HG03095 (cell line): ENCODE measurements at regions not wholly inside any gene's neighbourhood (a gene's known extent, or its start where the extent isn't known, plus 50 kb on each side); places are given as distances from the start of the nearest gene placed in this dataset.
"Not testable (repeated sequence)": the region's sequence is repeated elsewhere in the genome, so short reads cannot be mapped to it uniquely, and the experiment has no call there.

ENCODE experiments used
- ATAC-seq: cut with Tn5 transposase; IDR thresholded peaks from one replicate; pipeline ENCODE4 v1.9.1; 2021; ENCODE audit warnings: moderate library complexity; ENCODE audit not compliant: unreplicated experiment

- ATAC-seq, result no peak
Observed at GRCh38 chr6:22349051-22349450, 52.2 kb upstream of the PRL start.

GRCh38 chr6:22349528-22349927, 52.7 kb upstream of the PRL start:
- no peak for ATAC-seq

- ATAC-seq, result no peak
Observed at GRCh38 chr6:22350109-22350508, 53.3 kb upstream of the PRL start.

- no peak for ATAC-seq
Observed at GRCh38 chr6:22353101-22353500, 56.3 kb upstream of the PRL start.

- ATAC-seq, result no peak
Observed at GRCh38 chr6:22356362-22356940, 59.6 kb upstream of the PRL start.

GRCh38 chr6:22357724-22358189, 60.9 kb upstream of the PRL start:
- ATAC-seq, result no peak

GRCh38 chr6:22361576-22361975, 64.7 kb upstream of the PRL start:
- ATAC-seq, result no peak

GRCh38 chr6:22362361-22362760, 65.5 kb upstream of the PRL start:
- no peak for ATAC-seq

GRCh38 chr6:22363166-22363713, 66.4 kb upstream of the PRL start:
- no peak for ATAC-seq

GRCh38 chr6:22363714-22364239, 66.9 kb upstream of the PRL start:
- no peak for ATAC-seq

GRCh38 chr6:22364306-22364705, 67.5 kb upstream of the PRL start:
- no peak for ATAC-seq

GRCh38 chr6:22366214-22366613, 69.4 kb upstream of the PRL start:
- no peak for ATAC-seq

GRCh38 chr6:22367346-22367745, 70.5 kb upstream of the PRL start:
- no peak for ATAC-seq

GRCh38 chr6:22368794-22369193, 72.0 kb upstream of the PRL start:
- no peak for ATAC-seq

- ATAC-seq, result peak; percentile 81
Observed at GRCh38 chr6:22372922-22373321, 76.1 kb upstream of the PRL start.

GRCh38 chr6:22374950-22375349, 78.1 kb upstream of the PRL start:
- ATAC-seq, result not testable (repeated sequence)

- not testable (repeated sequence) for ATAC-seq
Observed at GRCh38 chr6:22376293-22376692, 79.5 kb upstream of the PRL start.

- ATAC-seq, result not testable (repeated sequence)
Observed at GRCh38 chr6:22378536-22378935, 81.7 kb upstream of the PRL start.

GRCh38 chr6:22380236-22380635, 83.4 kb upstream of the PRL start:
- ATAC-seq, result no peak

- ATAC-seq, result no peak
Observed at GRCh38 chr6:22381845-22382544, 85.2 kb upstream of the PRL start.

GRCh38 chr6:22383016-22383415, 86.2 kb upstream of the PRL start:
- ATAC-seq, result no peak

- ATAC-seq, result no peak
Observed at GRCh38 chr6:22392711-22393110, 95.9 kb upstream of the PRL start.
